Mammary epithelial cell (primary cell): ENCODE measurements at regions not wholly inside any gene's neighbourhood (a gene's known extent, or its start where the extent isn't known, plus 50 kb on each side); places are given as distances from the start of the nearest gene placed in this dataset.

Source experiments
- CTCF ChIP-seq, 2 donors: IDR thresholded peaks in 1 of 2; conservative IDR thresholded peaks in 1 of 2; 2 replicates each; pipeline ENCODE4 v1.5.1; 2011 to 2012; ENCODE audit warnings: inconsistent platforms in 2 of 2, low read length in 2 of 2, mild to moderate bottlenecking in 2 of 2, control low read depth in 1 of 2, low read depth in 1 of 2; ENCODE audit not compliant: insufficient read depth in 1 of 2; ENCODE audit errors: extremely low read depth in 1 of 2
- EZH2 ChIP-seq: IDR thresholded peaks from 2 replicates; pipeline ENCODE4 v1.6.1; 2012; ENCODE audit warnings: low read length, inconsistent platforms, borderline replicate concordance

DNA sequence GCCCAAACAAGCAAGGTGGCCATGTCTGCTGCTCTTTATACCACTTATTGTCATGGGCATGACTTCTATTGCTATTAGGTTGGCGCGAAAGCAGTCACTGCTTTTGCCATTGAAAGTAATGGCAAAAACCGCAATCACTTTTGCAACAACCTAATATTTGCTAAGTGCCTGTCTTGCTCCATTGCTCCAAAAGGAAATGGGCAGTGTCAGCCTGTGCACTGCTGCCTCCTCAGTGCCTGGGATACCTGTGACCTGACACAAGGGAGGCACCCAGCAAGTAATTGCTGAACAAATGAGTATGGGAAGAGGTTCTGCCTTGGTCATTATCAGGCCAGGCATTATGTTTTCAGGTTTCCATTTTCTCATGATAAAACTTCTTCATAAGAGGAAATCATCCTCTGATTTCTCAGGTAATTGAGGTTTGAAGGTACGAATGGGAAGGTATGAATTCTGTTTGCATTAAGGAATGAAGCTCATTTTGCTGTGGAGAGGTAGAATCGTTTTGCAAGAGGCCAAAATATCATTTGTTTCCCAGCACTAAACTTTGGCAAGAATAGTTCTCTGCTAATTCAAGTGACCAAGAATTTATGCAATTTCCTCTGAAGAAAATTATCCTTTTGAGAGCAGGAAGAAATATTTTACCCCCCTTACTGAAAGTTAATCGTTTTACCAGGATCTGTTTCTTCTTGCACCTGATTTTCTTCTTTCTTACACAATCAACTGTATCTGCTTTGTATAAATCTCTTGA lies 128.4 kb upstream of the SPRY2 start:
- TF ChIP-seq EZH2 (no peak), CTCF (conservative IDR thresholded peaks at IDR 0.05 in 1 of 2, IDR thresholded peaks at IDR 0.05 in 1 of 2; ENCODE audit: extremely low read depth in 1 of 2, insufficient read depth in 1 of 2, low read depth in 1 of 2, low read length in 2 of 2) (no peak)
